Progenitor cell of endocrine pancreas (in vitro differentiated cells): ENCODE measurements at regions not wholly inside any gene's neighbourhood (a gene's known extent, or its start where the extent isn't known, plus 50 kb on each side); places are given as distances from the start of the nearest gene placed in this dataset.

Source experiments
- DNase-seq: peaks from one replicate; pipeline ENCODE4 v3.0.0; 2021; ENCODE audit warnings: low spot score; ENCODE audit not compliant: unreplicated experiment
- H3K27ac Mint-ChIP-seq: 2 replicates; pipeline ENCODE4 v1.8.0; 2021; ENCODE audit warnings: mild to moderate bottlenecking, moderate library complexity, mixed read lengths
- H3K27me3 Mint-ChIP-seq: 2 replicates; pipeline ENCODE4 v1.8.0; 2021; ENCODE audit warnings: mixed read lengths
- H3K36me3 Mint-ChIP-seq: 2 replicates; pipeline ENCODE4 v1.8.0; 2022; ENCODE audit warnings: mixed read lengths; ENCODE audit not compliant: insufficient read depth
- H3K4me1 Mint-ChIP-seq: 2 replicates; pipeline ENCODE4 v1.8.0; 2021; ENCODE audit warnings: low read depth, mixed read lengths
- H3K4me3 Mint-ChIP-seq: 2 replicates; pipeline ENCODE4 v1.8.0; 2021; ENCODE audit warnings: low read depth, mild to moderate bottlenecking, moderate library complexity, mixed read lengths
- H3K9me3 Mint-ChIP-seq: 2 replicates; pipeline ENCODE4 v1.8.0; 2021; ENCODE audit warnings: low read depth, mixed read lengths
- CTCF ChIP-seq: fragments of 200-600 bp; sonication (generic); IDR thresholded peaks from one replicate; pipeline ENCODE4 v1.5.0; 2021; ENCODE audit warnings: antibody characterized with exemption, mild to moderate bottlenecking; ENCODE audit not compliant: unreplicated experiment

- H3K9me3 Mint-ChIP-seq: no peaks in the 10 kb centered on the region
- no peaks in the 10 kb centered on the region for H3K36me3 Mint-ChIP-seq
- H3K27ac Mint-ChIP-seq: no peak overlapping the region
- no peak for DNase-seq
- no peaks in the 10 kb centered on the region for H3K27me3 Mint-ChIP-seq
- TF ChIP-seq CTCF: no peak
- H3K4me1 Mint-ChIP-seq: no peaks in the 10 kb centered on the region
- H3K4me3 Mint-ChIP-seq: no peak overlapping the region
These were observed 152.8 kb downstream of the DSEL start for GRCh38 chr18:67363694-67364093.

- Mint-ChIP-seq H3K27me3 (no peaks in the 10 kb centered on the region), H3K27ac (no peak overlapping the region), H3K4me1 (no peaks in the 10 kb centered on the region), H3K9me3 (no peaks in the 10 kb centered on the region), H3K4me3 (no peak overlapping the region), H3K36me3 (no peaks in the 10 kb centered on the region)
- DNase-seq: no peak
- no peak for TF ChIP-seq CTCF
These were observed 153.6 kb downstream of the DSEL start for GRCh38 chr18:67362906-67363305.

- Mint-ChIP-seq H3K27ac (no peak overlapping the region), H3K4me3 (no peak overlapping the region), H3K36me3 (peaks cover 1% of the 10 kb centered on the region), H3K27me3 (no peaks in the 10 kb centered on the region), H3K4me1 (no peaks in the 10 kb centered on the region), H3K9me3 (peaks cover 3% of the 10 kb centered on the region)
- no peak for DNase-seq
- TF ChIP-seq CTCF: no peak
These were observed 156.4 kb downstream of the DSEL start for GRCh38 chr18:67359873-67360838.

- Mint-ChIP-seq H3K27me3 (no peaks in the 10 kb centered on the region), H3K27ac (no peak overlapping the region), H3K9me3 (peaks cover 3% of the 10 kb centered on the region), H3K4me1 (no peaks in the 10 kb centered on the region), H3K36me3 (peaks cover 1% of the 10 kb centered on the region), H3K4me3 (no peak overlapping the region)
- TF ChIP-seq CTCF: no peak
- no peak for DNase-seq
These were observed 157.6 kb downstream of the DSEL start for GRCh38 chr18:67358947-67359346.

GRCh38 chr18:67354692-67355091 is 161.8 kb downstream of the DSEL start:
- peaks cover 1% of the 10 kb centered on the region for H3K36me3 Mint-ChIP-seq
- no peak overlapping the region for H3K27ac Mint-ChIP-seq
- no peaks in the 10 kb centered on the region for H3K4me1 Mint-ChIP-seq
- no peaks in the 10 kb centered on the region for H3K27me3 Mint-ChIP-seq
- no peak for TF ChIP-seq CTCF
- H3K9me3 Mint-ChIP-seq: peaks cover 3% of the 10 kb centered on the region
- H3K4me3 Mint-ChIP-seq: no peak overlapping the region
- DNase-seq: no peak
